ENCODE measurements at regions not wholly inside any gene's neighbourhood (a gene's known extent, or its start where the extent isn't known, plus 50 kb on each side); places are given as distances from the start of the nearest gene placed in this dataset.

GRCh38 chr2:183465048-183465447 lies 340.8 kb downstream of the NUP35 start (continued):
- TF ChIP-seq JUNB (IDR thresholded peaks at IDR 0.05; ENCODE audit: unreplicated experiment) (no peak), POLR2AphosphoS5 (IDR thresholded peaks at IDR 0.05; ENCODE audit: low read depth) (no peak), ZNF114 (CRISPR knock-in tag; IDR thresholded peaks at IDR 0.05) (no peak), ZNF331 (CRISPR knock-in tag; IDR thresholded peaks at IDR 0.05; ENCODE audit: low read depth) (no peak), NANOG (IDR thresholded peaks at IDR 0.05; ENCODE audit: borderline replicate concordance) (no peak), STAT1 (IDR thresholded peaks at IDR 0.05; ENCODE audit: unreplicated experiment) (no peak), ETS1 (IDR thresholded peaks at IDR 0.05) (no peak), REST (IDR thresholded peaks at IDR 0.05; ENCODE audit: unreplicated experiment) (no peak), EZH2phosphoT487 (IDR thresholded peaks at IDR 0.05; ENCODE audit: unreplicated experiment) (no peak)

GRCh38 chr2:183474912-183475695 lies 350.9 kb downstream of the NUP35 start:
- no peaks in the 10 kb centered on the region for H3K36me3 ChIP-seq (ENCODE audit: insufficient read depth)
- TF ChIP-seq JUNB (IDR thresholded peaks at IDR 0.05; ENCODE audit: unreplicated experiment) (no peak), ZNF462 (CRISPR knock-in tag; IDR thresholded peaks at IDR 0.05) (no peak), ETS1 (IDR thresholded peaks at IDR 0.05) (no peak), STAT1 (IDR thresholded peaks at IDR 0.05; ENCODE audit: unreplicated experiment) (no peak), ZNF331 (CRISPR knock-in tag; IDR thresholded peaks at IDR 0.05; ENCODE audit: low read depth) (no peak), ZNF114 (CRISPR knock-in tag; IDR thresholded peaks at IDR 0.05) (no peak), NANOG (IDR thresholded peaks at IDR 0.05; ENCODE audit: borderline replicate concordance) (no peak)

More at GRCh38 chr2:183474912-183475695, 350.9 kb downstream of the NUP35 start:
- Histone ChIP-seq H3K27ac (ENCODE audit: low read depth) (no peak overlapping the region), H3F3A (replicated peaks; ENCODE audit: low read depth) (no peaks in the 10 kb centered on the region), H3K9me2 (ENCODE audit: insufficient read depth) (peaks cover 3% of the 10 kb centered on the region; the same call in 1 of the 2 replicates), H3K79me2 (replicated peaks; ENCODE audit: insufficient read depth) (no peaks in the 10 kb centered on the region), H3K27me3 (ENCODE audit: insufficient read depth) (no peaks in the 10 kb centered on the region), H3K4me3 (no peak overlapping the region), H3K4me2 (no peak overlapping the region; the same call in 1 of the 2 replicates), H2AFZ (peak overlapping the region; percentile 82), H4K20me1 (replicated peaks; ENCODE audit: insufficient read depth) (no peaks in the 10 kb centered on the region), H3K4me1 (ENCODE audit: insufficient read depth) (peaks cover 9% of the 10 kb centered on the region; the same call in 1 of the 2 replicates)
- ATAC-seq (no peak), DNase-seq (ENCODE audit: low spot score) (no peak)
- H3K9me3 Mint-ChIP-seq: peaks cover 11% of the 10 kb centered on the region
- H3K36me3 Mint-ChIP-seq (ENCODE audit: low read depth): peaks cover 16% of the 10 kb centered on the region
- H3K4me1 Mint-ChIP-seq: peaks cover 8% of the 10 kb centered on the region
- H3K27ac Mint-ChIP-seq: no peak overlapping the region
- no peak overlapping the region for H3K4me3 Mint-ChIP-seq
- peaks cover 4% of the 10 kb centered on the region for H3K27me3 Mint-ChIP-seq (ENCODE audit: insufficient read depth, low read depth, poor library complexity)

Measured in GM23338 (cell line).